NB4 (cell line): ENCODE measurements at regions not wholly inside any gene's neighbourhood (a gene's known extent, or its start where the extent isn't known, plus 50 kb on each side); places are given as distances from the start of the nearest gene placed in this dataset.

ENCODE experiments used
- DNase-seq: peaks from one replicate; pipeline ENCODE4 v3.0.0; 2010; ENCODE audit warnings: low read depth
- H3K4me3 ChIP-seq: one replicate; pipeline ENCODE4 v1.5.1; 2011; ENCODE audit warnings: mild to moderate bottlenecking, low read depth, low read length, moderate library complexity
- MYC ChIP-seq: IDR thresholded peaks from 2 replicates; pipeline ENCODE4 v1.6.1; 2011; ENCODE audit warnings: low read depth, low read length
- POLR2A ChIP-seq: IDR thresholded peaks from 2 replicates; pipeline ENCODE4 v1.6.1; 2011; ENCODE audit warnings: mild to moderate bottlenecking; ENCODE audit not compliant: insufficient read length; ENCODE audit errors: extremely low read depth
- TF ChIP-seq, protein P1 (sequence below): IDR thresholded peaks from one replicate; pipeline ENCODE4 v1.5.1; 2012; ENCODE audit warnings: low read depth, low read length
- TF ChIP-seq, protein P2 (sequence below): IDR thresholded peaks from 2 replicates; pipeline ENCODE4 v1.6.1; 2011; ENCODE audit warnings: low read depth, low read length

DNA sequence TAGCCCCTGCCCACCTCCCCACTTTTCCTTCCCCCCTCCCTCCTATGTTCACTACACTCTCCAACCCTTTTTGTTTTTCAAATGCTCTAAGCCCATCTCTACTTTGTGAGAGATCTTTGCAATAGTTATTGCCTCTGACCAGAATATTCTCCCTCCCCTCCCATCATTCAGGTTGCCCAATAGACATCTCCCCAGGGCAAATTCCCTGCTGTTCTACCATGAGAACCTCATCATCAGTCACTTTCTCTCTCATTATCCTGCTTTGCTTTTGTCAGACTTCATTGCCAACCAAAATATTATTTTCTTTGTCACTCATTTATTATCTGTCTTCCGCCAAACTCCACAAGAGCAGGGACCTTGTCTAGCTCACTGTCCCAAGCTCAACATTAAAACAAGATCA is 268.2 kb upstream of the PPARGC1A start:
- DNase-seq: no peak

GRCh38 chr4:24150034-24150433 is 260.2 kb upstream of the PPARGC1A start:
- TF ChIP-seq POLR2A: no peak
- DNase-seq: no peak
- no peak overlapping the region for H3K4me3 ChIP-seq

More for the DNA sequence above, 268.2 kb upstream of the PPARGC1A start:
- TF ChIP-seq, protein P1, sequence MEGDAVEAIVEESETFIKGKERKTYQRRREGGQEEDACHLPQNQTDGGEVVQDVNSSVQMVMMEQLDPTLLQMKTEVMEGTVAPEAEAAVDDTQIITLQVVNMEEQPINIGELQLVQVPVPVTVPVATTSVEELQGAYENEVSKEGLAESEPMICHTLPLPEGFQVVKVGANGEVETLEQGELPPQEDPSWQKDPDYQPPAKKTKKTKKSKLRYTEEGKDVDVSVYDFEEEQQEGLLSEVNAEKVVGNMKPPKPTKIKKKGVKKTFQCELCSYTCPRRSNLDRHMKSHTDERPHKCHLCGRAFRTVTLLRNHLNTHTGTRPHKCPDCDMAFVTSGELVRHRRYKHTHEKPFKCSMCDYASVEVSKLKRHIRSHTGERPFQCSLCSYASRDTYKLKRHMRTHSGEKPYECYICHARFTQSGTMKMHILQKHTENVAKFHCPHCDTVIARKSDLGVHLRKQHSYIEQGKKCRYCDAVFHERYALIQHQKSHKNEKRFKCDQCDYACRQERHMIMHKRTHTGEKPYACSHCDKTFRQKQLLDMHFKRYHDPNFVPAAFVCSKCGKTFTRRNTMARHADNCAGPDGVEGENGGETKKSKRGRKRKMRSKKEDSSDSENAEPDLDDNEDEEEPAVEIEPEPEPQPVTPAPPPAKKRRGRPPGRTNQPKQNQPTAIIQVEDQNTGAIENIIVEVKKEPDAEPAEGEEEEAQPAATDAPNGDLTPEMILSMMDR: no peak
- TF ChIP-seq, protein P2, sequence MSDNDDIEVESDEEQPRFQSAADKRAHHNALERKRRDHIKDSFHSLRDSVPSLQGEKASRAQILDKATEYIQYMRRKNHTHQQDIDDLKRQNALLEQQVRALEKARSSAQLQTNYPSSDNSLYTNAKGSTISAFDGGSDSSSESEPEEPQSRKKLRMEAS: no peak
- TF ChIP-seq POLR2A: no peak
- TF ChIP-seq MYC: no peak
- no peak overlapping the region for H3K4me3 ChIP-seq

DNA sequence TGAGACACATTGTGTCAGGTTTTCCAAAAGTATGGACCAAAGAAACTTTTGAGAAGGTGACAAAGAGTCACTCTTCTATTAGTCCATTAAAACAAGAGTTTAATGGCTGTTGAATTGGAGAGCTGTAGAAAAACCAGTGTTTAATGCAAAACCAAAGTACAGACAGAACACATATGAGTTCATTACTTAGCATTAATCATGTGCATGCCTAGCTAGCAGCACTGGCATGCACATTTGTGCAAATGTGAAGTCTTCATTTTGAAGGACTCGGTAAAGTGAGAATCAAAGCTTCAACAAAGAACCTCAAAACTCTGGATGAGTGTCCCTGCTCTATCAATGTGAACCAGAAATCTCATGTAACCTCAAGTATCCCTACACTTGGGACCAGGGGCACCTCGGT is 256.3 kb upstream of the PPARGC1A start:
- DNase-seq: no peak
- TF ChIP-seq, protein P2: no peak
- TF ChIP-seq MYC (no peak), POLR2A (no peak)
- TF ChIP-seq, protein P1: no peak
- H3K4me3 ChIP-seq: no peak overlapping the region

- no peak for DNase-seq
- no peak overlapping the region for H3K4me3 ChIP-seq
- TF ChIP-seq MYC (no peak), POLR2A (no peak)
- TF ChIP-seq, protein P1: no peak
- TF ChIP-seq, protein P2: no peak
Measured at GRCh38 chr4:24145591-24145990, 255.7 kb upstream of the PPARGC1A start.

DNA sequence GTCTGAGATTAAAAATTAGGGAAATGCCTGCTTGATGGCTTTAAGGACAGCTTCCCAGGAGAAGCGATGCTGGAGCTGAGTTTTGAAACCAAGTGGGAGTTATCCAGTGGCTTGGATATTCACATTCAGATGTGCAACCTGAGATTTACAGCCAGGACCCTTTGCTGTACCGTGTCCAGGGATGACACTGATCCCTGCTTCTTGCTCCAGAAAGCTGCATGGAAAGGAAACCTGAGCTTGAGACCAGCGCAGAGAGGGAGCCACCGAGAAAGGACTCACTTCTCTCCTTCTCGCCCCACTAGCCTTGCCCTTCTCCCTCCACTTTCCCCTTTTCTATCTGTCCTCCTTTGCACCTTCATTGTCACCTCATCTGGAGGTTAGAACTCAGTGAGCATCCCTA is 254.5 kb upstream of the PPARGC1A start:
- TF ChIP-seq, protein P2: no peak
- TF ChIP-seq MYC: no peak
- TF ChIP-seq POLR2A: no peak
- TF ChIP-seq, protein P1: no peak
- no peak for DNase-seq
- H3K4me3 ChIP-seq: no peak overlapping the region

- DNase-seq: no peak
- H3K4me3 ChIP-seq: no peak overlapping the region
- TF ChIP-seq, protein P2: no peak
- TF ChIP-seq POLR2A: no peak
Measured at GRCh38 chr4:24143741-24144140, 253.9 kb upstream of the PPARGC1A start.

DNA sequence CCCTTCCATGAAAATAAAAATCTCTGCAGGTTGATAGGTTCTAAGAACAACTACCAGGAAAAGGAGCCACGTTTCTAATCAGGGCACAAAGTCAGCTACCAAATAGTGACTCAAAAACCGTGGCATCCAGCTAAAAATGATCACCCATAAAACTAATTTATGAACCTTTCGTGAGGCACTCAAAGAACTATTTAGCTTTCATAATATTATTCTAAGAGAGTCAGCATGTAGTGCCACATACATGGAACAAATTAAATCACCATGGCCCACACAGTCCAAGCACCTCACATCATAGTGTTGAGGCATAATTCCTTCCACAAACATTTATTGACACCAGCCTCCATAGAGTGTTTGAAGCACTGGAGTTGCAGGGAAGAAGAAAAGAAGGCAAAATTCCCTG is 252.0 kb upstream of the PPARGC1A start:
- TF ChIP-seq, protein P2: no peak
- TF ChIP-seq POLR2A: no peak
- no peak overlapping the region for H3K4me3 ChIP-seq
- no peak for DNase-seq
